ENCODE measurements at regions not wholly inside any gene's neighbourhood (a gene's known extent, or its start where the extent isn't known, plus 50 kb on each side); places are given as distances from the start of the nearest gene placed in this dataset.

DNA sequence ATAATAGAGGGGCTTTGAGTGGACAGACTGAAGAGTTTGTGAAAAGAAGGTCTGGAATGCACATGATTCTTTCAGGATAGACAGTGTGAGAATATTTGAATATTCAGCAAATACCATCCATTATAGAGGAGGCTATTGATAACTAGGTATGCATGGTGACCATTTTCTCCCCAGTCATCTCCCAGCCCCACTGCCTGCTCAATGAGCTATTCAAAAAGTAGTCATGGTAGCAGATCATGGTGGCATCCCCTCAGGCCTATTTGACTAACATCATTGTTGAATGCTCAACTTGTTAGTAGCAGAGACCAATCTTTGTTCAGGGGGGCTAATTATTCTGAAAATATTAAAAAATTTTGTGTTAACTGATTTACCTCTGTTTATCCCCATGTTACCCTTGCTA lies 311.6 kb downstream of the S1PR1 start:
- TF ChIP-seq POLR2AphosphoS5 (IDR thresholded peaks at IDR 0.05; ENCODE audit: borderline replicate concordance, low read depth, low read length) (no peak), EZH2 (IDR thresholded peaks at IDR 0.05) (no peak)
